Ovary (tissue), 7 donors: ENCODE measurements at regions not wholly inside any gene's neighbourhood (a gene's known extent, or its start where the extent isn't known, plus 50 kb on each side); places are given as distances from the start of the nearest gene placed in this dataset.

Experiments
- DNase-seq, 5 donors: peaks; one replicate each; pipeline ENCODE4 v3.0.0-alpha.2; 2019 to 2020
- H3K27ac ChIP-seq, 2 donors: fragments of 200-600 bp; one replicate each; pipeline versions ENCODE4 v1.5.1 to v1.8.0; 2019 to 2022
- H3K27me3 ChIP-seq: fragments of 200-600 bp; one replicate; pipeline ENCODE4 v1.8.0; 2022
- H3K36me3 ChIP-seq: fragments of 200-600 bp; sonication (generic); one replicate; pipeline ENCODE4 v1.5.1; 2019
- H3K4me1 ChIP-seq: one replicate; pipeline ENCODE4 v1.8.1; 2013; ENCODE audit warnings: mild to moderate bottlenecking, moderate library complexity; ENCODE audit not compliant: insufficient read depth
- H3K4me3 ChIP-seq: fragments of 200-600 bp; sonication (generic); one replicate; pipeline ENCODE4 v1.5.1; 2017
- H3K9me3 ChIP-seq, 2 donors: fragments of 200-600 bp in 1 of 2; sonication (generic) in 1 of 2; one replicate each; pipeline versions ENCODE4 v1.5.1 to v1.8.1; 2013 to 2019; ENCODE audit warnings: mild to moderate bottlenecking in 1 of 2, moderate library complexity in 1 of 2
- CTCF ChIP-seq, 3 donors: fragments of 450-650 bp in 2 of 3; fragments of 200-600 bp in 1 of 3; IDR thresholded peaks; one replicate each; pipeline versions ENCODE4 v1.5.1 to v1.8.0; 2016 to 2022; ENCODE audit warnings: antibody characterized with exemption in 3 of 3, mild to moderate bottlenecking in 1 of 3
- EP300 ChIP-seq: sonication (generic); formaldehyde crosslinking; IDR thresholded peaks from one replicate; pipeline ENCODE4 v1.6.1; 2017; ENCODE audit warnings: antibody characterized with exemption
- POLR2A ChIP-seq: fragments of 450-650 bp; IDR thresholded peaks from one replicate; pipeline ENCODE4 v1.6.1; 2017; ENCODE audit warnings: antibody characterized with exemption, mild to moderate bottlenecking, moderate library complexity
- WGBS, 3 donors: extraction: QIAGEN DNeasy Blood & Tissue Kit in 1 of 3; methylation state at CpG; one replicate each; pipeline versions ENCODE4 v1.1.5 to v1.1.7; 2013 to 2017; 5-methylcytosine and 5-hydroxymethylcytosine counted together
- intact Hi-C, 4 donors: fragments of 100-400 bp; cut with DNase I; formaldehyde crosslinking; loops; one replicate each; pipeline versions ENCODE4 v1.11.0 to v1.15.1; 2022 to 2023
- donor health status: DM: no; HTN: no; CAD: no; lungs with moderate emphysema.
- donor health status: DM: no; HTN: no; CAD: no.
- donor health status: Bipolar disorder and iron deficiency.
- donor health status: DM: no; HTN: no; CAD: no.
- donor health status: DM: yes; HTN: yes; CAD: no.

- H3K9me3 ChIP-seq, result no peaks in the 10 kb centered on the region
- no peak overlapping the region for H3K4me3 ChIP-seq
- H3K4me1 ChIP-seq, result no peaks in the 10 kb centered on the region
- no peak overlapping the region for H3K27ac ChIP-seq
- WGBS, 3 donors, result 12 to 25% (median 18%) methylated on average over 2 of the region's 2 CpGs
- TF ChIP-seq CTCF (IDR thresholded peaks at IDR 0.05) (no peak), POLR2A (no peak), EP300 (no peak)
- H3K27me3 ChIP-seq, result no peaks in the 10 kb centered on the region
- H3K36me3 ChIP-seq, result no peaks in the 10 kb centered on the region
- intact Hi-C loops, result no loop called here
- DNase-seq, result no peak
These were observed 804.4 kb upstream of the RBFOX1 start for GRCh38 chr16:6528217-6528616.

- TF ChIP-seq CTCF (IDR thresholded peaks at IDR 0.05) (no peak), EP300 (no peak), POLR2A (no peak)
- Histone ChIP-seq H3K27ac (no peak overlapping the region), H3K9me3 (no peaks in the 10 kb centered on the region), H3K27me3 (no peaks in the 10 kb centered on the region), H3K36me3 (no peaks in the 10 kb centered on the region), H3K4me1 (no peaks in the 10 kb centered on the region), H3K4me3 (no peak overlapping the region)
- 72 to 76% (median 74%) methylated on average over 7 of the region's 7 CpGs for WGBS, 3 donors
- intact Hi-C loops, result no loop called here
- DNase-seq, result no peak
These were observed 805.0 kb upstream of the RBFOX1 start for GRCh38 chr16:6527646-6528045.

GRCh38 chr16:6524501-6524900 is 808.1 kb upstream of the RBFOX1 start:
- H3K4me3 ChIP-seq, result no peak overlapping the region
- H3K36me3 ChIP-seq, result no peaks in the 10 kb centered on the region
- no peaks in the 10 kb centered on the region for H3K27me3 ChIP-seq

GRCh38 chr16:6517020-6517720 is 815.5 kb upstream of the RBFOX1 start:
- 32 to 46% (median 41%) methylated on average over 9 of the region's 9 CpGs for WGBS, 3 donors

More at GRCh38 chr16:6524501-6524900, 808.1 kb upstream of the RBFOX1 start:
- WGBS, 3 donors, result 50 to 86% (median 60%) methylated on average over 1 of the region's 1 CpG
- Histone ChIP-seq H3K9me3 (no peaks in the 10 kb centered on the region), H3K4me1 (no peaks in the 10 kb centered on the region), H3K27ac (no peak overlapping the region)
- DNase-seq, result no peak
- TF ChIP-seq POLR2A (no peak), CTCF (IDR thresholded peaks at IDR 0.05) (no peak), EP300 (no peak)
- intact Hi-C loops, result no loop called here

More at GRCh38 chr16:6517020-6517720, 815.5 kb upstream of the RBFOX1 start:
- Histone ChIP-seq H3K9me3 (no peaks in the 10 kb centered on the region), H3K27me3 (no peaks in the 10 kb centered on the region), H3K36me3 (no peaks in the 10 kb centered on the region), H3K27ac (no peak overlapping the region), H3K4me1 (no peaks in the 10 kb centered on the region), H3K4me3 (no peak overlapping the region)
- DNase-seq, result no peak
- intact Hi-C loops, result no loop called here
- TF ChIP-seq CTCF (IDR thresholded peaks at IDR 0.05), result no peak
- TF ChIP-seq POLR2A, result no peak
- no peak for TF ChIP-seq EP300
